Spleen (tissue), 11 donors: ENCODE measurements at regions not wholly inside any gene's neighbourhood (a gene's known extent, or its start where the extent isn't known, plus 50 kb on each side); places are given as distances from the start of the nearest gene placed in this dataset.

ENCODE experiments used
- DNase-seq: peaks from one replicate; pipeline ENCODE4 v3.0.0-alpha.2; 2020
- H3K27ac ChIP-seq, 8 donors: fragments of 200-600 bp; sonication (generic) in 7 of 8; 1 replicate in 4 of 8; 2 replicates in 4 of 8; pipeline versions ENCODE4 v1.5.0 to v1.8.0; 2016 to 2021; ENCODE audit warnings: inconsistent platforms in 4 of 8, mild to moderate bottlenecking in 4 of 8, moderate library complexity in 1 of 8
- H3K27me3 ChIP-seq, 7 donors: fragments of 200-600 bp; sonication (generic) in 6 of 7; replicated peaks in 1 of 7; 1 replicate in 4 of 7; 2 replicates in 3 of 7; pipeline versions ENCODE4 v1.5.0 to v1.8.0; 2016 to 2021; ENCODE audit warnings: inconsistent platforms in 3 of 7, mild to moderate bottlenecking in 1 of 7
- H3K36me3 ChIP-seq, 6 donors: fragments of 200-600 bp; sonication (generic) in 5 of 6; 1 replicate in 4 of 6; 2 replicates in 2 of 6; pipeline versions ENCODE4 v1.5.0 to v1.8.0; 2016 to 2021; ENCODE audit warnings: inconsistent platforms in 2 of 6
- H3K4me1 ChIP-seq, 6 donors: fragments of 200-600 bp; sonication (generic) in 5 of 6; 1 replicate in 3 of 6; 2 replicates in 3 of 6; pipeline versions ENCODE4 v1.5.0 to v1.8.0; 2016 to 2021; ENCODE audit warnings: inconsistent platforms in 3 of 6
- H3K4me3 ChIP-seq, 8 donors: fragments of 200-600 bp; sonication (generic) in 7 of 8; 1 replicate in 4 of 8; 2 replicates in 4 of 8; pipeline versions ENCODE4 v1.5.0 to v1.8.0; 2016 to 2021; ENCODE audit warnings: inconsistent platforms in 4 of 8, mild to moderate bottlenecking in 4 of 8, moderate library complexity in 2 of 8
- H3K9me3 ChIP-seq, 8 donors: fragments of 200-600 bp; sonication (generic) in 7 of 8; 1 replicate in 4 of 8; 2 replicates in 4 of 8; pipeline versions ENCODE4 v1.5.0 to v1.8.0; 2016 to 2021; ENCODE audit warnings: inconsistent platforms in 4 of 8
- CTCF ChIP-seq, 11 experiments: fragments of 200-600 bp in 7 of 11; fragments of 450-650 bp in 4 of 11; sonication (generic) in 4 of 11; IDR thresholded peaks in 8 of 11; conservative IDR thresholded peaks in 3 of 11; 1 replicate in 7 of 11; 2 replicates in 4 of 11; pipeline versions ENCODE4 v1.4.0 to v1.8.0; 2016 to 2021; ENCODE audit warnings: antibody characterized with exemption in 11 of 11, inconsistent platforms in 4 of 11, mild to moderate bottlenecking in 1 of 11
- POLR2A ChIP-seq, 3 donors: fragments of 450-650 bp; IDR thresholded peaks; one replicate each; pipeline ENCODE4 v1.5.1; 2017; ENCODE audit warnings: antibody characterized with exemption in 3 of 3, mild to moderate bottlenecking in 1 of 3
- POLR2AphosphoS5 ChIP-seq, 3 donors: sonication (generic); formaldehyde crosslinking; IDR thresholded peaks; one replicate each; pipeline ENCODE4 v1.5.1; 2017; ENCODE audit warnings: antibody characterized with exemption in 3 of 3
- WGBS, 5 donors: extraction: QIAGEN DNeasy Blood & Tissue Kit in 3 of 5; methylation state at CpG; one replicate each; pipeline versions ENCODE4 v1.1.5 to v1.1.7; 2013 to 2018; 5-methylcytosine and 5-hydroxymethylcytosine counted together
- intact Hi-C: fragments of 100-400 bp; cut with DNase I; formaldehyde crosslinking; loops from one replicate; pipeline ENCODE4 v1.15.0; 2023; ENCODE audit warnings: low total_unique reads
- donor health status: healthy with polysubstance abuse.
- donor health status: DM: no; HTN: no; CAD: no; lungs with moderate emphysema.
- donor health status: DM: no; HTN: no; CAD: no.
- donor health status: Bipolar disorder and iron deficiency.
- donor health status: healthy.
- donor health status: DM: no; HTN: no; CAD: no.
- donor health status: DM: yes; HTN: yes; CAD: no.

DNA sequence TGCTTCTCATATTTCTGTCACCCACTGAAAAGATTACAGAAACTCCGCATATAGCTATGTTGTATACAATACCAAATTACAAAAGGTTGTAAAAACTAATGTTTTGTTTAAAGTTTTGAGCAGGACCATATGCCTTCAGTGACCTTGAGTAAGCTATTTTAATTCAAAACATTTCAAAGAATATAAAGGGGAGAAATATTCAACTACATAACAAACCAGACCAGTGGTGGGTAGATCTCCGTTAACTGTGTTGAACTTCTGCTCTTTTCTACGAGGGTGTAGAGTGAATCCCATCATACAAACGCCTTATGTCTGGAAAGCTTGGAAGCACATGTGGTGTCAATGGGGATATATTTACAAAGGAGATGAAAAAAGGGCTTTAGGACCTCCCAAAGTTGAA is 68.4 kb upstream of the NR2F2 start:
- Histone ChIP-seq H3K9me3 (no peaks in the 10 kb centered on the region), H3K27ac (no peak overlapping the region), H3K36me3 (no peaks in the 10 kb centered on the region), H3K4me3 (no peak overlapping the region), H3K4me1 (no peaks in the 10 kb centered on the region), H3K27me3 (no peaks in the 10 kb centered on the region)
- WGBS, 5 donors = 71 to 84% (median 77%) methylated on average over 4 of the region's 4 CpGs
- intact Hi-C loops = loop anchor here (5.0 kb wide), 1 partner anchor 50 kb away; no protein-coding TSS in a partner anchor
- DNase-seq = no peak
- TF ChIP-seq POLR2A (IDR thresholded peaks at IDR 0.05) (no peak), CTCF (IDR thresholded peaks at IDR 0.05 in 8 of 11, conservative IDR thresholded peaks at IDR 0.05 in 3 of 11) (no peak), POLR2AphosphoS5 (IDR thresholded peaks at IDR 0.05) (no peak)

DNA sequence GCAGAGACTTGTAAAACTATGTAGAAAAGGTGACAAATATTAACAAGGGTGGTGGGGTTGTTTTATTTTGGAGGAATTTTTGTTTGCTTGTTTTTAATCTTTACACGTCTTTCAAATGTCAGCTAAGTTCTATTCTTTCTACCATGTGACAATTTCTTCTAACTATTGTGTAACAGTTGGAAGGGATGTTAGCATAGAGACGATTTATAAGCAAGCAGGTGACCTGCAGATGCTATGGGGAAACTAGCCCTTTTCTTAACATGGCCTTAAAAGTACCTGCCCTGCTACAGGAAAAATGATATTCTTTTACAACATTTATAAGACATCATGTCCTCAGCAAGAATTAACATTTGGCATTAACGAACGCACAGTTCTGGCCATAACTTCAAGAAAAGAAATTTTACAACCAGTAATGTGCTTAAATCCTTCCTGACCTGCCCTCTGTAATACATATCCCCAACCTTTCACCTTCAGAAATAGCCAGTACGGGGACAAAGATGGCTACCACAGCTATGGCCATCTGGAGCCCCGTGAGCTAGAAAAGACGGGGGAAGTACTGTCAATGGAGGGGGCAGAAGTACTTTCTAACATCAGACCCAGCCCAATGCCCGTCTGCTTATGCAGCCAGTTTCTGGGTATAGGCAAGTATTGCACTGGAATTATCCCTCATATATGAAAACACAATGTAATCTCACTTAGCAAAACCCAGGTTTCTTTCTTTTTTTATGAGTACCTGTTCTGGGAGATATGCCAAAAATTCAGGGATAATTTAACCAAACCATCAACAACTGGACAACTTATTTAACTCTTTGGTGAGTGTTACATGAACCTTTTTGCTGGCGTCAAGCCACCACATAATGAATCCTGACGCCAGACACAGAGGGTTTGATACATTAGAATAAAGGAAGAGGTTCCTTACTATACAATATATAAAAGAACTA is 67.7 kb upstream of the NR2F2 start:
- intact Hi-C loops = loop anchor here (5.0 kb wide), 1 partner anchor 51 kb away; no protein-coding TSS in a partner anchor
- H3K4me1 ChIP-seq = no peaks in the 10 kb centered on the region
- WGBS, 5 donors = 87 to 95% (median 90%) methylated on average over 10 of the region's 10 CpGs

GRCh38 chr15:96264351-96264798 is 66.1 kb upstream of the NR2F2 start:
- 75 to 100% (median 94%) methylated on average over 1 of the region's 1 CpG for WGBS, 5 donors
- H3K27ac ChIP-seq = no peak overlapping the region
- intact Hi-C loops = loop anchor here (5.0 kb wide), 1 partner anchor 52 kb away; no protein-coding TSS in a partner anchor

More for the DNA sequence above, 67.7 kb upstream of the NR2F2 start:
- no peak for DNase-seq
- TF ChIP-seq POLR2AphosphoS5 (IDR thresholded peaks at IDR 0.05) = no peak
- no peak for TF ChIP-seq POLR2A (IDR thresholded peaks at IDR 0.05)
- no peak for TF ChIP-seq CTCF (IDR thresholded peaks at IDR 0.05 in 8 of 11, conservative IDR thresholded peaks at IDR 0.05 in 3 of 11)
- Histone ChIP-seq H3K27ac (no peak overlapping the region), H3K27me3 (no peaks in the 10 kb centered on the region), H3K4me3 (no peak overlapping the region), H3K36me3 (no peaks in the 10 kb centered on the region), H3K9me3 (no peaks in the 10 kb centered on the region)

More at GRCh38 chr15:96264351-96264798, 66.1 kb upstream of the NR2F2 start:
- DNase-seq = no peak
- Histone ChIP-seq H3K9me3 (no peaks in the 10 kb centered on the region), H3K4me1 (no peaks in the 10 kb centered on the region), H3K36me3 (peaks cover 0 to 11% (median 0%) of the 10 kb centered on the region in 6 donors), H3K4me3 (no peak overlapping the region), H3K27me3 (no peaks in the 10 kb centered on the region)
- TF ChIP-seq CTCF (IDR thresholded peaks at IDR 0.05 in 8 of 11, conservative IDR thresholded peaks at IDR 0.05 in 3 of 11) = no peak
- no peak for TF ChIP-seq POLR2AphosphoS5 (IDR thresholded peaks at IDR 0.05)
- no peak for TF ChIP-seq POLR2A (IDR thresholded peaks at IDR 0.05)
